ENCODE measurements at regions not wholly inside any gene's neighbourhood (a gene's known extent, or its start where the extent isn't known, plus 50 kb on each side); places are given as distances from the start of the nearest gene placed in this dataset.

- no peak for TF ChIP-seq CTCF (optimal IDR thresholded peaks at IDR 0.05 in 1 of 3, IDR thresholded peaks at IDR 0.05 in 1 of 3, conservative IDR thresholded peaks at IDR 0.05 in 1 of 3; ENCODE audit: extremely low read depth in 1 of 3, insufficient read depth in 2 of 3, low read length in 3 of 3)
- no peak for TF ChIP-seq EZH2 (IDR thresholded peaks at IDR 0.05; ENCODE audit: low read length)
These were observed 72.5 kb upstream of the LPAR1 start for GRCh38 chr9:111110805-111111204.

All from keratinocyte (primary cell).